ENCODE measurements at regions not wholly inside any gene's neighbourhood (a gene's known extent, or its start where the extent isn't known, plus 50 kb on each side); places are given as distances from the start of the nearest gene placed in this dataset.

DNA sequence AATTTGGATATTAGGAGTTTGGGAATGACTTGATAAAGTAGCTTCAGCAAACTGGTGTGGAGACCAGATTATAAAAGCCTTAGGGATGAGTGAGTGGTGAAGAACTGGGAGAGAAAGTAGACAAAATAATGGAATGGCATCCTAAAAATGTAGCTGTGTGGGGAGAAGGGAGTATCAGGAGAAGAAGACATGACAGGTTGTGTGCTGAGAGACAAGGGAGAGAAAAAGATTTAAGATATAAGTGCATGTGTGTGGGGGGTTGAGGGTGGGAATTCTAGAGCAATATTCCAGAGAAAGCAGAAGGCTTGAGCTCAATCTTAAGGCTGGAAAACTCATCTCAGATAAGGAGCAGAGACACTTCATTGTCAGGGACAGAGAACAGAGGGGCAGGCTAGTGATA, 159.5 kb downstream of the HNMT start:
- H3K27ac ChIP-seq = no peak overlapping the region
- H3K27me3 ChIP-seq = no peaks in the 10 kb centered on the region
- no peak overlapping the region for H3K4me3 ChIP-seq
- no peak for DNase-seq (ENCODE audit: low spot score in 2 of 2)
- no peaks in the 10 kb centered on the region for H3K9me3 ChIP-seq
- TF ChIP-seq POLR2A (IDR thresholded peaks at IDR 0.05) (no peak), POLR2AphosphoS5 (IDR thresholded peaks at IDR 0.05) (no peak)
- TF ChIP-seq, protein P1, sequence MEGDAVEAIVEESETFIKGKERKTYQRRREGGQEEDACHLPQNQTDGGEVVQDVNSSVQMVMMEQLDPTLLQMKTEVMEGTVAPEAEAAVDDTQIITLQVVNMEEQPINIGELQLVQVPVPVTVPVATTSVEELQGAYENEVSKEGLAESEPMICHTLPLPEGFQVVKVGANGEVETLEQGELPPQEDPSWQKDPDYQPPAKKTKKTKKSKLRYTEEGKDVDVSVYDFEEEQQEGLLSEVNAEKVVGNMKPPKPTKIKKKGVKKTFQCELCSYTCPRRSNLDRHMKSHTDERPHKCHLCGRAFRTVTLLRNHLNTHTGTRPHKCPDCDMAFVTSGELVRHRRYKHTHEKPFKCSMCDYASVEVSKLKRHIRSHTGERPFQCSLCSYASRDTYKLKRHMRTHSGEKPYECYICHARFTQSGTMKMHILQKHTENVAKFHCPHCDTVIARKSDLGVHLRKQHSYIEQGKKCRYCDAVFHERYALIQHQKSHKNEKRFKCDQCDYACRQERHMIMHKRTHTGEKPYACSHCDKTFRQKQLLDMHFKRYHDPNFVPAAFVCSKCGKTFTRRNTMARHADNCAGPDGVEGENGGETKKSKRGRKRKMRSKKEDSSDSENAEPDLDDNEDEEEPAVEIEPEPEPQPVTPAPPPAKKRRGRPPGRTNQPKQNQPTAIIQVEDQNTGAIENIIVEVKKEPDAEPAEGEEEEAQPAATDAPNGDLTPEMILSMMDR (IDR thresholded peaks at IDR 0.05) = no peak
- peaks cover 4% of the 10 kb centered on the region for H3K36me3 ChIP-seq
- no peaks in the 10 kb centered on the region for H3K4me1 ChIP-seq
- intact Hi-C loops (cut with DNase I; ENCODE audit: low total_unique reads) = no loop called here

DNA sequence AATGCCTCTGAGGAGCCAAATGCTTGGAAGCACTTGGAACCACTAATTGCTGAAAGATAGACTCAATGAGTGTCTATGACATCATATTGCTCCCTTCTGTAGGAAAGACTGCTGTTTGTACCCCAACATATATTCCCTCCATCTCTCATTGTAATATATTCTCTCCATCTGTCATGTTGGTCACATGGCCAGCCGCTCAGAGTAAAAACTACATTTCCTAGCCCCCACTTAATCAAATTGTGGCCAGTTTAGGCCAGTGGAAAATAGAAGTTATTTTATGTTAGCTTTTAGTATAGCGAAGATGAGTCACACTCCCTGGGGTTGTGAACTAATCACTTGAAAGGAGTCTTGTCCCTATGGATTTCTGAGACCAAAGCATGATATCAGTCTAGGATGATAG, 160.2 kb downstream of the HNMT start:
- Histone ChIP-seq H3K36me3 (peaks cover 4% of the 10 kb centered on the region), H3K4me1 (no peaks in the 10 kb centered on the region), H3K4me3 (no peak overlapping the region), H3K27ac (no peak overlapping the region), H3K27me3 (no peaks in the 10 kb centered on the region), H3K9me3 (no peaks in the 10 kb centered on the region)
- intact Hi-C loops (cut with DNase I; ENCODE audit: low total_unique reads) = no loop called here
- DNase-seq (ENCODE audit: low spot score in 2 of 2) = no peak
- TF ChIP-seq POLR2AphosphoS5 (IDR thresholded peaks at IDR 0.05) (no peak), POLR2A (IDR thresholded peaks at IDR 0.05) (no peak)
- TF ChIP-seq, protein P1 (IDR thresholded peaks at IDR 0.05) = no peak

DNA sequence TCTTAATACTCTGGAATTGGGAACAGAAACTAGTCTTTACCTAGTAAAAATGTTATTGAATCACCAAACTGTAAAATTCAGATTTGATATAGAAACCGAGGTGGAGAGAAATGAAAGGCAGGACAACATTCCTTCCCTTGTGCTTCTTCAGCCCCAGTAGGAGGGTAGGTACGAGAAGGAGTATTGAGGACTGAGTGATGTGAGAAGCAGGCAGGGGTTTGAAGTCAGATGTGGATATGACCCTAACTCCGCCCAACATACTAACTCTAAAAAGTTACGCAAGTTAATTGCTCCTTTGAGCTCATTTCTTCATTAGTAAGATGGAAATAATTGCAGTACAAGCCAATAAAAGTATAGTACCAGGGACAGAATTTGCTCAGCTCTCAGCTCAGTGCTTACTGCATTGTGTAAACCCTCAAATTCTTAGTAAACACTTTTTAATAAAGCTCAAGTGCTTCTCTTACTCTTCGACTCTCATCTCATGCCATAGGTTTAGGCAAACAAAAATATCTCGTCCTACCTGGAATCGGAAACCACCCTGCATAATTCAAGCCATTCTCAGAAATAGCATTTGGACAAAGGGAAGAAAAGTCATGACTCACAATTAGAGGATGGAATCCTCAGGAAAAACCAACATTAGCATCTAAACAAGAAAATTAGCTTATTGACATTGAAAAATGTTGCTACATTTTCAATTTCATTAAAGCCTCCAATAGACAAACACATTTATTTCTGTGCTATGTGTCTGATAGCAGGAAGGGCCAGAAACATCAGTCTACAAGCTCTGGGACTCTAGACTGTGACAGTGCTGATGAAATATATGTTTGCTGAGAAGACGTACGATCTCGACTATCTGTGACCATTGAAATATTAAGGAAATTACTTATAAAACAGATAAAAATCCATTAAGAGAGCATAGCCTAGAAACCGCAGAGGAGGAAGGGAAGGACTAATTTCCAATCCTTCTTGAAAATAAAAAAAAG, 161.3 kb downstream of the HNMT start:
- Histone ChIP-seq H3K9me3 (no peaks in the 10 kb centered on the region), H3K4me1 (no peaks in the 10 kb centered on the region), H3K36me3 (no peaks in the 10 kb centered on the region), H3K4me3 (no peak overlapping the region), H3K27me3 (no peaks in the 10 kb centered on the region), H3K27ac (no peak overlapping the region)
- TF ChIP-seq, protein P1 (IDR thresholded peaks at IDR 0.05) = no peak
- TF ChIP-seq POLR2A (IDR thresholded peaks at IDR 0.05) (no peak), POLR2AphosphoS5 (IDR thresholded peaks at IDR 0.05) (no peak)
- no peak for DNase-seq (ENCODE audit: low spot score in 2 of 2)
- intact Hi-C loops (cut with DNase I; ENCODE audit: low total_unique reads) = no loop called here

DNA sequence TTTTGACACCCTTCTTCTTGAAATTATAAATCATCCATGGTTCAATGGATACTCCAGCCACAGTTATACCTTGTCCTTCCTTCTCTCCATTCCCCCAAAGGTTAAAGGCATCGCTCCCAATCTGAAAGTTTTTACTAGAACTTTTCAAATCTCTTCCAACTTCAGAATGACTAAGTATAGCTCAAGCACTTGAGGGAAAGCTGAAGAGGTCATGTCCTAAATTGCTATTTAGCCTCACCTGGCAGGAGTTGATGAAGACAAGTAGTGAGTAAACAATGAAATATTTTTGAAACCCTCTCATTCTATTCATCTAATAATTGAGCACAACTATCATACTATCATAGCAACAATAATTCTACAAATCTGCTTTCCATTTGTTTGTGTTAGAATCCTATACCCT, 167.8 kb downstream of the HNMT start:
- Histone ChIP-seq H3K27ac (no peak overlapping the region), H3K36me3 (no peaks in the 10 kb centered on the region), H3K27me3 (no peaks in the 10 kb centered on the region), H3K4me1 (no peaks in the 10 kb centered on the region), H3K4me3 (no peak overlapping the region), H3K9me3 (no peaks in the 10 kb centered on the region)
- DNase-seq (ENCODE audit: low spot score in 2 of 2) = no peak
- TF ChIP-seq, protein P1 (IDR thresholded peaks at IDR 0.05) = no peak
- TF ChIP-seq POLR2AphosphoS5 (IDR thresholded peaks at IDR 0.05) = no peak
- TF ChIP-seq POLR2A (IDR thresholded peaks at IDR 0.05) = no peak
- intact Hi-C loops (cut with DNase I; ENCODE audit: low total_unique reads) = no loop called here

DNA sequence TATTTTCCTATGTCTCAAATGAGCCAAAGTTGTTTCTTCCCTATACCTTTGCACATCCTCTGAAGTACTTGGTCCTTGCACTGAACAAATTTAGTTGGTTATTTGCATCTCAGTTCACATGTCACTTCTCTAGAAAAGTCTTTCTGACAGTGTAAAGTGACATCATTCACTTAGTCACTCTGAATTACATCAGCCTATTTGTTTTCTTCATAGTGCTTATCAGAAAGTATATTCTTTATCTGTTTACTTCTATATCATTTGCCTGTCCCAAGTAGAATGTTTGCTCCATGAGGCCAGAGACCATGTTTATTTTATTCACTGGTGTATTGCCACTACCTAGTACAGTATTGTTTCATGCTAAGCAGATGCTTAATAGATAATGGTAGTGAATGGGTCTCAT, 173.7 kb downstream of the HNMT start:
- intact Hi-C loops (cut with DNase I; ENCODE audit: low total_unique reads) = no loop called here
- Histone ChIP-seq H3K4me1 (no peaks in the 10 kb centered on the region), H3K4me3 (no peak overlapping the region), H3K27me3 (no peaks in the 10 kb centered on the region), H3K36me3 (no peaks in the 10 kb centered on the region), H3K27ac (no peak overlapping the region), H3K9me3 (no peaks in the 10 kb centered on the region)
- no peak for DNase-seq (ENCODE audit: low spot score in 2 of 2)
- TF ChIP-seq POLR2AphosphoS5 (IDR thresholded peaks at IDR 0.05) (no peak), POLR2A (IDR thresholded peaks at IDR 0.05) (no peak)
- TF ChIP-seq, protein P1 (IDR thresholded peaks at IDR 0.05) = no peak

All from breast epithelium (tissue), 4 donors.